B cell (primary cell): ENCODE measurements at regions not wholly inside any gene's neighbourhood (a gene's known extent, or its start where the extent isn't known, plus 50 kb on each side); places are given as distances from the start of the nearest gene placed in this dataset.

Source experiments
- ATAC-seq: fragments of 200-7000 bp; cut with Tn5 transposase; one replicate; pipeline ENCODE4 v1.10.0; 2021; ENCODE audit warnings: low read depth, mild to moderate bottlenecking, moderate number of reproducible peaks, moderate library complexity
- CTCF ChIA-PET: fragments of 350-600 bp; sonication (Branson Sonifier 250); formaldehyde crosslinking; loops from one replicate; lab custom pipeline; 2021; ENCODE audit warnings: antibody characterized with exemption, inconsistent platforms; lab: Charles Lee
- POLR2A ChIA-PET: fragments of 350-600 bp; sonication (Branson Sonifier 250); formaldehyde crosslinking; loops from one replicate; lab custom pipeline; 2021; ENCODE audit warnings: antibody characterized with exemption; lab: Charles Lee
- DNase-seq: peaks from one replicate; pipeline ENCODE4 v3.0.0; 2013
- H2AFZ ChIP-seq: 2 replicates; pipeline ENCODE4 v1.6.1; 2012; ENCODE audit warnings: mild to moderate bottlenecking, low read depth, low read length; ENCODE audit not compliant: insufficient read depth, poor library complexity, severe bottlenecking
- H3K27ac ChIP-seq, 2 donors: 1 replicate in 1 of 2; 2 replicates in 1 of 2; pipeline ENCODE4 v1.5.1; 2012 to 2013; ENCODE audit warnings: low read length in 2 of 2, mild to moderate bottlenecking in 2 of 2, moderate library complexity in 1 of 2
- H3K27me3 ChIP-seq, 4 experiments: fragments of 200-600 bp in 1 of 4; sonication (generic) in 1 of 4; replicated peaks in 1 of 4; 1 replicate in 2 of 4; 2 replicates in 2 of 4; pipeline versions ENCODE4 v1.6.1 to v1.7.0; 2013 to 2016; ENCODE audit warnings: low read length in 3 of 4, mild to moderate bottlenecking in 2 of 4, mixed read lengths in 1 of 4, moderate library complexity in 1 of 4; ENCODE audit not compliant: insufficient read depth in 4 of 4, control insufficient read depth in 3 of 4; ENCODE audit errors: control extremely low read depth in 1 of 4
- H3K36me3 ChIP-seq, 2 experiments: replicated peaks in 1 of 2; 1 replicate in 1 of 2; 2 replicates in 1 of 2; pipeline versions ENCODE4 v1.6.1 to v1.7.1; 2013; ENCODE audit warnings: low read length in 1 of 2; ENCODE audit not compliant: insufficient read depth in 2 of 2, control insufficient read depth in 1 of 2; ENCODE audit errors: control extremely low read depth in 1 of 2, extremely low read depth in 1 of 2
- H3K4me1 ChIP-seq, 2 donors: fragments of 200-600 bp in 1 of 2; sonication (generic) in 1 of 2; 1 replicate in 1 of 2; 2 replicates in 1 of 2; pipeline versions ENCODE4 v1.5.1 to v1.6.1; 2013 to 2017; ENCODE audit warnings: low read length in 2 of 2; ENCODE audit not compliant: control insufficient read depth in 2 of 2, insufficient read depth in 2 of 2
- H3K4me2 ChIP-seq: replicated peaks from 2 replicates; pipeline ENCODE3; 2012; ENCODE audit warnings: mild to moderate bottlenecking, low read depth, low read length; ENCODE audit not compliant: poor library complexity, severe bottlenecking
- H3K4me3 ChIP-seq, 5 experiments: fragments of 200-600 bp in 1 of 5; sonication (generic) in 1 of 5; 1 replicate in 3 of 5; 2 replicates in 2 of 5; pipeline versions ENCODE4 v1.5.1 to v1.7.0; 2011 to 2016; ENCODE audit warnings: low read length in 4 of 5, mild to moderate bottlenecking in 4 of 5, low read depth in 2 of 5, control low read depth in 1 of 5, moderate library complexity in 1 of 5; ENCODE audit not compliant: insufficient read depth in 1 of 5; ENCODE audit errors: control extremely low read depth in 1 of 5, extremely low read depth in 1 of 5
- H3K79me2 ChIP-seq: fragments of 200-600 bp; sonication (generic); one replicate; pipeline ENCODE4 v1.6.0; 2016; ENCODE audit warnings: low read length; ENCODE audit not compliant: control insufficient read depth, insufficient read depth
- H3K9ac ChIP-seq: fragments of 200-600 bp; sonication (generic); 2 replicates; pipeline ENCODE4 v1.6.1; 2017; ENCODE audit warnings: mild to moderate bottlenecking, low read length, moderate library complexity
- H3K9me3 ChIP-seq, 3 donors: one replicate each; pipeline versions ENCODE4 v1.6.1 to v1.7.1; 2013; ENCODE audit warnings: low read length in 2 of 3; ENCODE audit not compliant: control insufficient read depth in 2 of 3, insufficient read depth in 1 of 3; ENCODE audit errors: control extremely low read depth in 1 of 3
- H4K20me1 ChIP-seq: 2 replicates; pipeline ENCODE4 v1.6.0; 2012; ENCODE audit warnings: mild to moderate bottlenecking, low read length; ENCODE audit not compliant: insufficient read depth, control insufficient read depth, poor library complexity, severe bottlenecking
- H3K27ac Mint-ChIP-seq: one replicate; pipeline ENCODE4 v1.8.0; 2021; ENCODE audit warnings: mixed read lengths
- H3K27me3 Mint-ChIP-seq: one replicate; pipeline ENCODE4 v1.8.0; 2021; ENCODE audit warnings: mixed read lengths
- H3K4me1 Mint-ChIP-seq: one replicate; pipeline ENCODE4 v1.8.0; 2021; ENCODE audit warnings: mixed read lengths
- H3K4me3 Mint-ChIP-seq: one replicate; pipeline ENCODE4 v1.8.0; 2021; ENCODE audit warnings: mixed read lengths
- H3K9me3 Mint-ChIP-seq: one replicate; pipeline ENCODE4 v1.8.0; 2022; ENCODE audit warnings: mixed read lengths; ENCODE audit not compliant: insufficient read depth
- CTCF ChIP-seq: fragments of 200-600 bp; IDR thresholded peaks from one replicate; pipeline ENCODE4 v1.8.0; 2022; ENCODE audit warnings: antibody characterized with exemption, mild to moderate bottlenecking
- EZH2 ChIP-seq: IDR thresholded peaks from 2 replicates; pipeline ENCODE4 v1.6.1; 2012; ENCODE audit warnings: borderline replicate concordance, low read depth, mild to moderate bottlenecking, moderate library complexity, low read length; ENCODE audit not compliant: insufficient read depth, poor library complexity, severe bottlenecking
- WGBS: methylation state at CpG from one replicate; pipeline ENCODE4 v1.1.5; 2013; ENCODE audit warnings: missing lambda C conversion rate; ENCODE audit not compliant: insufficient coverage; 5-methylcytosine and 5-hydroxymethylcytosine counted together
- intact Hi-C: fragments of 100-400 bp; cut with micrococcal nuclease; formaldehyde crosslinking; loops from one replicate; pipeline ENCODE4 v1.10.0; 2022

- ChIA-PET CTCF (no interaction called here), POLR2A (no interaction called here)
- Histone ChIP-seq H3K9me3 (peaks cover 1 to 8% (median 6%) of the 10 kb centered on the region in 3 donors), H3K4me2 (no peak overlapping the region), H4K20me1 (no peaks in the 10 kb centered on the region), H3K4me3 (no peak overlapping the region), H3K27ac (no peak overlapping the region), H3K27me3 (no peaks in the 10 kb centered on the region), H3K4me1 (no peaks in the 10 kb centered on the region), H2AFZ (no peak overlapping the region), H3K9ac (no peak overlapping the region), H3K79me2 (no peaks in the 10 kb centered on the region), H3K36me3 (no peaks in the 10 kb centered on the region)
- intact Hi-C loops: no loop called here
- Mint-ChIP-seq H3K27me3 (no peaks in the 10 kb centered on the region), H3K9me3 (peaks cover 9% of the 10 kb centered on the region), H3K4me1 (no peaks in the 10 kb centered on the region), H3K27ac (no peak overlapping the region), H3K4me3 (no peak overlapping the region)
- DNase-seq (no peak), ATAC-seq (no peak)
- 74% methylated on average over 2 of the region's 2 CpGs for WGBS
- TF ChIP-seq CTCF: no peak
- no peak for TF ChIP-seq EZH2
Measured at GRCh38 chr13:68319384-68319783, 1089.2 kb upstream of the PCDH9 start.

- no peak for TF ChIP-seq EZH2
- peak; percentile 58 for TF ChIP-seq CTCF
Measured at GRCh38 chr13:68304286-68304893, 1074.3 kb upstream of the PCDH9 start.

More at GRCh38 chr13:68304286-68304893, 1074.3 kb upstream of the PCDH9 start:
- H3K27ac ChIP-seq: no peak overlapping the region
- Mint-ChIP-seq H3K27me3 (no peaks in the 10 kb centered on the region), H3K4me1 (no peaks in the 10 kb centered on the region), H3K9me3 (no peaks in the 10 kb centered on the region), H3K4me3 (no peak overlapping the region), H3K27ac (no peak overlapping the region)
- POLR2A ChIA-PET: no interaction called here
- no peaks in the 10 kb centered on the region for H3K79me2 ChIP-seq
- CTCF ChIA-PET: interaction anchor here (0.7 to 2.6 kb wide), 3 partner anchors 622 to 1230 kb away, joined by 3 to 9 read pairs (median 5); no protein-coding TSS in a partner anchor
- no peaks in the 10 kb centered on the region for H3K4me1 ChIP-seq
- H3K9ac ChIP-seq: no peak overlapping the region
- no peaks in the 10 kb centered on the region for H3K36me3 ChIP-seq
- intact Hi-C loops: loop anchor here (5.0 kb wide), 1 partner anchor 1218 kb away; no protein-coding TSS in a partner anchor
- no peaks in the 10 kb centered on the region for H3K27me3 ChIP-seq
- no peak overlapping the region for H3K4me3 ChIP-seq
- H3K9me3 ChIP-seq: no peaks in the 10 kb centered on the region
- no peak overlapping the region for H2AFZ ChIP-seq
- no peak overlapping the region for H3K4me2 ChIP-seq
- ATAC-seq: no peak
- no CpG with 5 or more reads among the region's 1 CpG for WGBS
- peak; percentile 5 for DNase-seq
- H4K20me1 ChIP-seq: no peaks in the 10 kb centered on the region
